Gastroesophageal sphincter (tissue), 4 donors: ENCODE measurements at regions not wholly inside any gene's neighbourhood (a gene's known extent, or its start where the extent isn't known, plus 50 kb on each side); places are given as distances from the start of the nearest gene placed in this dataset.

Source experiments
- ATAC-seq: fragments of 150-250 bp; one replicate; pipeline ENCODE4 v1.9.1; 2016; ENCODE audit warnings: mild to moderate bottlenecking, moderate library complexity
- H3K27ac ChIP-seq, 4 donors: fragments of 200-600 bp; sonication (generic) in 3 of 4; 1 replicate in 3 of 4; 2 replicates in 1 of 4; pipeline ENCODE4 v1.5.1; 2016 to 2019
- H3K27me3 ChIP-seq: fragments of 200-600 bp; sonication (generic); one replicate; pipeline ENCODE4 v1.5.1; 2019
- H3K36me3 ChIP-seq, 2 donors: fragments of 200-600 bp; sonication (generic); one replicate each; pipeline ENCODE4 v1.5.1; 2019; ENCODE audit warnings: control low read depth in 1 of 2
- H3K4me1 ChIP-seq, 3 donors: fragments of 200-600 bp; sonication (generic); 1 replicate in 2 of 3; 2 replicates in 1 of 3; pipeline ENCODE4 v1.5.1; 2016 to 2019; ENCODE audit warnings: control low read depth in 2 of 3
- H3K4me3 ChIP-seq, 2 donors: fragments of 200-600 bp; sonication (generic); one replicate each; pipeline ENCODE4 v1.5.1; 2019; ENCODE audit warnings: mild to moderate bottlenecking in 1 of 2, moderate library complexity in 1 of 2
- H3K9me3 ChIP-seq, 3 donors: fragments of 200-600 bp; sonication (generic); one replicate each; pipeline ENCODE4 v1.5.1; 2017 to 2019; ENCODE audit warnings: control low read depth in 2 of 3
- CTCF ChIP-seq, 4 experiments: fragments of 200-600 bp in 2 of 4; fragments of 450-650 bp in 2 of 4; sonication (generic) in 1 of 4; IDR thresholded peaks; one replicate each; pipeline ENCODE4 v1.5.1; 2017 to 2019; ENCODE audit warnings: antibody characterized with exemption in 4 of 4, mild to moderate bottlenecking in 2 of 4, moderate library complexity in 2 of 4
- EP300 ChIP-seq: sonication (generic); formaldehyde crosslinking; IDR thresholded peaks from one replicate; pipeline ENCODE4 v1.6.1; 2017; ENCODE audit warnings: antibody characterized with exemption, mild to moderate bottlenecking
- POLR2A ChIP-seq, 2 donors: fragments of 450-650 bp; IDR thresholded peaks; one replicate each; pipeline ENCODE4 v1.6.1; 2017; ENCODE audit warnings: antibody characterized with exemption in 2 of 2, mild to moderate bottlenecking in 2 of 2, moderate library complexity in 1 of 2
- POLR2AphosphoS5 ChIP-seq: sonication (generic); formaldehyde crosslinking; IDR thresholded peaks from one replicate; pipeline ENCODE4 v1.6.1; 2017; ENCODE audit warnings: antibody characterized with exemption
- WGBS, 2 donors: methylation state at CpG; one replicate each; pipeline ENCODE4 v1.1.5; 2018; ENCODE audit warnings: low coverage in 1 of 2; 5-methylcytosine and 5-hydroxymethylcytosine counted together

GRCh38 chr17:13135506-13135905, 117.7 kb upstream of the ELAC2 start:
- no peaks in the 10 kb centered on the region for H3K4me1 ChIP-seq
- no peaks in the 10 kb centered on the region for H3K9me3 ChIP-seq
- WGBS, 2 donors: 14 to 35% methylated on average over 4 to 5 of the region's 5 CpGs
- ATAC-seq: no peak
- H3K27ac ChIP-seq: no peak overlapping the region
- H3K27me3 ChIP-seq: no peaks in the 10 kb centered on the region
- H3K4me3 ChIP-seq: no peak overlapping the region
- TF ChIP-seq POLR2AphosphoS5: no peak
- TF ChIP-seq EP300: no peak
- no peak for TF ChIP-seq CTCF (IDR thresholded peaks at IDR 0.05)
- no peak for TF ChIP-seq POLR2A (IDR thresholded peaks at IDR 0.05)
- no peaks in the 10 kb centered on the region for H3K36me3 ChIP-seq

- Histone ChIP-seq H3K27me3 (no peaks in the 10 kb centered on the region), H3K4me1 (no peaks in the 10 kb centered on the region), H3K9me3 (no peaks in the 10 kb centered on the region), H3K4me3 (no peak overlapping the region), H3K27ac (no peak overlapping the region), H3K36me3 (no peaks in the 10 kb centered on the region)
- no peak for ATAC-seq
- WGBS, 2 donors: 10 to 50% methylated on average over 1 of the region's 1 CpG
- TF ChIP-seq EP300 (no peak), POLR2AphosphoS5 (no peak), CTCF (IDR thresholded peaks at IDR 0.05) (no peak), POLR2A (IDR thresholded peaks at IDR 0.05) (no peak)
Observed at GRCh38 chr17:13134076-13134475, 116.2 kb upstream of the ELAC2 start.

- no peak for TF ChIP-seq POLR2AphosphoS5
- no peak for TF ChIP-seq POLR2A (IDR thresholded peaks at IDR 0.05)
- no peak for TF ChIP-seq CTCF (IDR thresholded peaks at IDR 0.05)
- TF ChIP-seq EP300: no peak
- no peaks in the 10 kb centered on the region for H3K27me3 ChIP-seq
- H3K4me3 ChIP-seq: no peak overlapping the region
Observed at GRCh38 chr17:13131225-13131624, 113.4 kb upstream of the ELAC2 start.

GRCh38 chr17:13129356-13129755, 111.5 kb upstream of the ELAC2 start:
- TF ChIP-seq EP300 (no peak), POLR2A (IDR thresholded peaks at IDR 0.05) (no peak), POLR2AphosphoS5 (no peak), CTCF (IDR thresholded peaks at IDR 0.05) (no peak)
- WGBS, 2 donors: 56 to 84% methylated on average over 2 of the region's 2 CpGs

More at GRCh38 chr17:13131225-13131624, 113.4 kb upstream of the ELAC2 start:
- ATAC-seq: no peak
- Histone ChIP-seq H3K36me3 (no peaks in the 10 kb centered on the region), H3K4me1 (no peaks in the 10 kb centered on the region), H3K9me3 (no peaks in the 10 kb centered on the region), H3K27ac (no peak overlapping the region)
- 55 to 70% methylated on average over 4 to 5 of the region's 5 CpGs for WGBS, 2 donors

GRCh38 chr17:13128676-13129075, 110.8 kb upstream of the ELAC2 start:
- Histone ChIP-seq H3K27ac (no peak overlapping the region), H3K27me3 (no peaks in the 10 kb centered on the region), H3K4me1 (no peaks in the 10 kb centered on the region), H3K4me3 (no peak overlapping the region), H3K9me3 (no peaks in the 10 kb centered on the region), H3K36me3 (no peaks in the 10 kb centered on the region)
- TF ChIP-seq EP300: no peak
- no peak for ATAC-seq
- 77 to 100% methylated on average over 1 of the region's 1 CpG for WGBS, 2 donors

More at GRCh38 chr17:13129356-13129755, 111.5 kb upstream of the ELAC2 start:
- Histone ChIP-seq H3K9me3 (no peaks in the 10 kb centered on the region), H3K27me3 (no peaks in the 10 kb centered on the region), H3K4me3 (no peak overlapping the region), H3K4me1 (no peaks in the 10 kb centered on the region), H3K36me3 (no peaks in the 10 kb centered on the region), H3K27ac (no peak overlapping the region)
- no peak for ATAC-seq
